Inflammatory macrophage treated with lipopolysaccharide for 1 hour (primary cell): ENCODE measurements at regions not wholly inside any gene's neighbourhood (a gene's known extent, or its start where the extent isn't known, plus 50 kb on each side); places are given as distances from the start of the nearest gene placed in this dataset.
"Not testable (repeated sequence)": the region's sequence is repeated elsewhere in the genome, so short reads cannot be mapped to it uniquely, and the experiment has no call there.

Experiments used
- DNase-seq, 2 donors: peaks; one replicate each; pipeline ENCODE4 v3.0.0-alpha.2; 2020 to 2022

- DNase-seq, result no peak
These were observed 312.6 kb downstream of the IPMK start for GRCh38 chr10:57955076-57955475.

GRCh38 chr10:57952741-57953140 lies 315.0 kb downstream of the IPMK start:
- DNase-seq, result no peak

- no peak for DNase-seq
These were observed 317.2 kb downstream of the IPMK start for GRCh38 chr10:57950442-57950974.

- DNase-seq, result no peak
These were observed 318.9 kb downstream of the IPMK start for GRCh38 chr10:57948796-57949195.

GRCh38 chr10:57946833-57947232 lies 320.9 kb downstream of the IPMK start:
- DNase-seq, result no peak

GRCh38 chr10:57943701-57944100 lies 324.0 kb downstream of the IPMK start:
- no peak for DNase-seq

- no peak for DNase-seq
These were observed 342.6 kb downstream of the IPMK start for GRCh38 chr10:57925045-57925444.

- DNase-seq, result no peak
These were observed 346.6 kb downstream of the IPMK start for GRCh38 chr10:57921140-57921539.

- no peak for DNase-seq
These were observed 347.8 kb downstream of the IPMK start for GRCh38 chr10:57919864-57920263.

GRCh38 chr10:57917019-57917418 lies 350.7 kb downstream of the IPMK start:
- no peak for DNase-seq

GRCh38 chr10:57905861-57906260 lies 361.8 kb downstream of the IPMK start:
- no peak for DNase-seq

GRCh38 chr10:57905010-57905409 lies 362.7 kb downstream of the IPMK start:
- DNase-seq, result no peak

GRCh38 chr10:57898231-57898630 lies 369.5 kb downstream of the IPMK start:
- DNase-seq, result no peak

- no peak for DNase-seq
These were observed 370.1 kb downstream of the IPMK start for GRCh38 chr10:57897611-57898010.

- DNase-seq, result no peak
These were observed 373.3 kb downstream of the IPMK start for GRCh38 chr10:57894361-57894760.

- DNase-seq, result no peak
These were observed 376.3 kb downstream of the IPMK start for GRCh38 chr10:57891201-57892006.

GRCh38 chr10:57890691-57891090 lies 377.0 kb downstream of the IPMK start:
- DNase-seq, result no peak

- not testable (repeated sequence) for DNase-seq
These were observed 382.1 kb downstream of the IPMK start for GRCh38 chr10:57885618-57885968.

GRCh38 chr10:57884965-57885617 lies 382.6 kb downstream of the IPMK start:
- DNase-seq, result no peak

- no peak for DNase-seq
These were observed 383.3 kb downstream of the IPMK start for GRCh38 chr10:57884407-57884806.

- no peak for DNase-seq
These were observed 387.1 kb downstream of the IPMK start for GRCh38 chr10:57880446-57881227.

GRCh38 chr10:57874810-57875209 lies 392.9 kb downstream of the IPMK start:
- DNase-seq, result no peak

GRCh38 chr10:57867241-57867640 lies 400.5 kb downstream of the IPMK start:
- DNase-seq, result no peak
